ENCODE measurements at regions not wholly inside any gene's neighbourhood (a gene's known extent, or its start where the extent isn't known, plus 50 kb on each side); places are given as distances from the start of the nearest gene placed in this dataset.

GRCh38 chr17:12530161-12530560 lies 135.5 kb upstream of the MYOCD start (continued):
- TF ChIP-seq, protein P1, sequence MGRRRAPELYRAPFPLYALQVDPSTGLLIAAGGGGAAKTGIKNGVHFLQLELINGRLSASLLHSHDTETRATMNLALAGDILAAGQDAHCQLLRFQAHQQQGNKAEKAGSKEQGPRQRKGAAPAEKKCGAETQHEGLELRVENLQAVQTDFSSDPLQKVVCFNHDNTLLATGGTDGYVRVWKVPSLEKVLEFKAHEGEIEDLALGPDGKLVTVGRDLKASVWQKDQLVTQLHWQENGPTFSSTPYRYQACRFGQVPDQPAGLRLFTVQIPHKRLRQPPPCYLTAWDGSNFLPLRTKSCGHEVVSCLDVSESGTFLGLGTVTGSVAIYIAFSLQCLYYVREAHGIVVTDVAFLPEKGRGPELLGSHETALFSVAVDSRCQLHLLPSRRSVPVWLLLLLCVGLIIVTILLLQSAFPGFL (CRISPR knock-in tag; IDR thresholded peaks at IDR 0.05; ENCODE audit: borderline replicate concordance), result no peak
- TF ChIP-seq, protein P2, sequence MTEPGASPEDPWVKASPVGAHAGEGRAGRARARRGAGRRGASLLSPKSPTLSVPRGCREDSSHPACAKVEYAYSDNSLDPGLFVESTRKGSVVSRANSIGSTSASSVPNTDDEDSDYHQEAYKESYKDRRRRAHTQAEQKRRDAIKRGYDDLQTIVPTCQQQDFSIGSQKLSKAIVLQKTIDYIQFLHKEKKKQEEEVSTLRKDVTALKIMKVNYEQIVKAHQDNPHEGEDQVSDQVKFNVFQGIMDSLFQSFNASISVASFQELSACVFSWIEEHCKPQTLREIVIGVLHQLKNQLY (CRISPR knock-in tag; IDR thresholded peaks at IDR 0.05), result no peak

DNA sequence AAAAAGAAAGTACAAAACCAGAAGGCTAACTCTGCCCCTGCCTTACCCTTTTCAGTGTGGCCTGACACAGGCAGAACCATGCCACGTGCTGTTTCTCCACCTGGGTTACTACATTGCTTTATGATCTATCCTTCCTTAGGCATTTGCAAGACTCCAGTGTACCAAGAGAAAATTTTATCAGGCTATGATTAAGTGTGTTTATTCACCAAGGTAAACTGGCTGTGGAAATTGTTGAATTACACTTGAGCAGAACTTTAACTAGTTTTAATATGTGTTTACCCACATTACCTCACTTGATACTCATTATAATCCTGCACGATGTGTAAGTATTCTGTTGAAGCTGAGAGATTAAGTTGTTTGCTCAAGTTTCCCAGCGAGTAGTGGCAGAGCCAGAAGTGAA lies 129.7 kb upstream of the MYOCD start:
- POLR2A ChIA-PET, result no interaction called here

More for the DNA sequence above, 129.7 kb upstream of the MYOCD start:
- CTCF ChIA-PET, result interaction anchor here (0.7 to 1.3 kb wide), 3 partner anchors 10 to 278 kb away, joined by 3 to 8 read pairs (median 7); partner anchors contain the start of gene MYOCD
- H3K4me1 Mint-ChIP-seq, result peaks cover 19% of the 10 kb centered on the region
- DNase-seq (ENCODE audit: low spot score) (no peak), ATAC-seq (no peak)
- TF ChIP-seq NR2C2 (CRISPR knock-in tag; IDR thresholded peaks at IDR 0.05), result no peak
- no peak for TF ChIP-seq ETV6 (CRISPR knock-in tag; IDR thresholded peaks at IDR 0.05)
- TF ChIP-seq ATF3 (CRISPR knock-in tag; conservative IDR thresholded peaks at IDR 0.05), result no peak
- TF ChIP-seq E2F4 (CRISPR knock-in tag; IDR thresholded peaks at IDR 0.05; ENCODE audit: borderline replicate concordance, low read depth), result no peak
- TF ChIP-seq NR1H2 (CRISPR knock-in tag; IDR thresholded peaks at IDR 0.05), result no peak
- TF ChIP-seq, protein P3, sequence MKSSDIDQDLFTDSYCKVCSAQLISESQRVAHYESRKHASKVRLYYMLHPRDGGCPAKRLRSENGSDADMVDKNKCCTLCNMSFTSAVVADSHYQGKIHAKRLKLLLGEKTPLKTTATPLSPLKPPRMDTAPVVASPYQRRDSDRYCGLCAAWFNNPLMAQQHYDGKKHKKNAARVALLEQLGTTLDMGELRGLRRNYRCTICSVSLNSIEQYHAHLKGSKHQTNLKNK (CRISPR knock-in tag; IDR thresholded peaks at IDR 0.05), result no peak
- no peak for TF ChIP-seq TCF7 (CRISPR knock-in tag; IDR thresholded peaks at IDR 0.05; ENCODE audit: low read depth)
- no peak for TF ChIP-seq ZNF263 (CRISPR knock-in tag; IDR thresholded peaks at IDR 0.05; ENCODE audit: low read depth)
- TF ChIP-seq NFATC4 (CRISPR knock-in tag; IDR thresholded peaks at IDR 0.05), result no peak
- no peak for TF ChIP-seq TP53 (CRISPR knock-in tag; IDR thresholded peaks at IDR 0.05)
- no peak for TF ChIP-seq CREB1 (CRISPR knock-in tag; IDR thresholded peaks at IDR 0.05)
- no peak for TF ChIP-seq ZNF281 (CRISPR knock-in tag; IDR thresholded peaks at IDR 0.05)
- no peak for TF ChIP-seq CDX4 (CRISPR knock-in tag; IDR thresholded peaks at IDR 0.05; ENCODE audit: borderline replicate concordance)
- no peak for TF ChIP-seq ZNF425 (CRISPR knock-in tag; conservative IDR thresholded peaks at IDR 0.05)
- TF ChIP-seq NFYB (CRISPR knock-in tag; conservative IDR thresholded peaks at IDR 0.05; ENCODE audit: low read depth), result no peak
- no peak for TF ChIP-seq AR (CRISPR knock-in tag; IDR thresholded peaks at IDR 0.05)
- no peaks in the 10 kb centered on the region for H3K27me3 Mint-ChIP-seq (ENCODE audit: low read depth)
- no peak overlapping the region for H3K27ac Mint-ChIP-seq
- H3K9me3 Mint-ChIP-seq, result 0 out of 2 replicates have a peak, but pooled peaks cover 2% of the 10 kb centered on the region
- H3K4me3 Mint-ChIP-seq, result no peak overlapping the region
- no peaks in the 10 kb centered on the region for H3K36me3 Mint-ChIP-seq

Data from WTC11 (cell line).